ENCODE measurements at regions not wholly inside any gene's neighbourhood (a gene's known extent, or its start where the extent isn't known, plus 50 kb on each side); places are given as distances from the start of the nearest gene placed in this dataset.

- no peak for ATAC-seq (ENCODE audit: low read depth in 2 of 2)
- Mint-ChIP-seq H3K9me3 (peaks cover 0 to 5% (median 0%) of the 10 kb centered on the region in 7 donors), H3K27ac (no peak overlapping the region), H3K4me1 (no peaks in the 10 kb centered on the region), H3K36me3 (no peaks in the 10 kb centered on the region), H3K4me3 (no peak overlapping the region), H3K27me3 (peaks cover 28 to 62% (median 47%) of the 10 kb centered on the region in 3 donors)
- no peak for DNase-seq
Measured at GRCh38 chr2:219692521-219692920, 65.1 kb downstream of the SLC4A3 start.

DNA sequence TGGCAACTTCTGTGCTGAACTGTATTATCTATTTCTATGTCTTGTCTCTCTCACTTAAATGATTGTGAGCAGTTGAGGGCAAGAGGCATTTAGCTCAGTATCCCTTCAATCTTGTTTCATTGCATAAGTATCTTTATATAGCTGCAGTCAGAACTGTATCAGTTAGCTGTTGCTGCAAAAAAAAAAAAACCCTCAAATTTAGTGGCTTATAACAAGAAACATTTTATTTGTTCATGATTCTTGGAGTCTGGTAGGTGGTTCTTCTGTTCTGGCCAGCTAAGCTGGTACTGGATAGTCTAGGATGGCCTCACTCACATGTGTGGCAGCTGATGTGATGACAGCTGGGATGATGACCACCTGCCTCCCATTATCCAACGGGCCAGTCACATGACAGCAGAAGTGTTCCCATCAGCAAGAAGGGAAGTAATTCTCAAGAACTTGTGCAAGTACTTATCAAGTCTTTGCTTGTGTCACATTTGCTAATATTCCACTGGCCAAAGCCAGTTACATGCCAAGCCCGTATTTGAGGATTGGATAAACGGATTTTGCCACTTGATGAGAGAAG, 67.8 kb downstream of the SLC4A3 start:
- Mint-ChIP-seq H3K27me3 (peaks cover 29 to 64% (median 40%) of the 10 kb centered on the region in 3 donors), H3K4me1 (no peaks in the 10 kb centered on the region), H3K36me3 (no peaks in the 10 kb centered on the region), H3K4me3 (no peak overlapping the region), H3K9me3 (peaks cover 0 to 5% (median 0%) of the 10 kb centered on the region in 7 donors), H3K27ac (no peak overlapping the region)
- ATAC-seq (ENCODE audit: low read depth in 2 of 2) (no peak), DNase-seq (no peak)

DNA sequence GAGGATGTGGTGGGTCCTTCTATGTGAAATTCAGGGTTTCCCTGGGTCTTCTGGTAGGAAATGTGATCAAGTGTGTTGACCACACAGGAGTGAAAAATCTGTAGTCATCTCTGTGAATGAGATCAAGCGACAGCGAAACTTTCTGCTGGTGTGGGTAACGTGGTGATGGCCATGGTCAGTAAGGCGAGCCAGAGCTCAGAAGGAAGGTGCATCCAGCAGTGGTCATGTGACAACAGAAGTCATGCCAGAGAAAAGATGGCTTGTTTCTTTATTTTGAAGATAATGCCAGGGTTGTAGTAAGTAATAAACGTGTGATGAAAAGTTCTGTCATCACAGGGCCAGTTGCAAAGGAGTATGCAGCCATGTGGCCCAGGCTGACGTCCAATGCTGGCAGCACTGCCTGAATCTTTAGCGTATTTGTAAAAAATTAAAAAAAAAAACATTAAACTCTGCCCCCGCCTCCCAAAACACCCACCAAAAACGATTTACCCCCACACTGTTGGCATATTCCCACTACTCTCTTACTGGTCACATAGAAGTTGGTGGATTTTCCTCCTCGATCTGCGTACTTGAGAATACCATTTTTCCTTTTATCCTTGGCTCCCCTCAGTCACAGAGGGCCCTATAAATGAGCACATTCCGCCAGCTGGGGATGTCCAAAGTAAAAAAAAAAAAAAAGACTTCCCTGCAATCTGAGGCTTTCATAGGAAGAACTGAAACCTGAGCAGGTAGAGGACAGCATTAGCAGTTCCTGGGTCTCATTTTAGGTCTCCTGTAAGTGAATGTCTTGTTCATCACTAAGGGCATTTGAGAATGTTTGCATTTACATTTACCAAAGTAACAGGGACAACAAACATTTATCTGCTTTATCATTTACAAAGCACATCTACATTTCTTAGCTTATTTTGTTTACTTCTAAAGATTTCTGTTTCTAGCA, 70.6 kb downstream of the SLC4A3 start:
- ATAC-seq (ENCODE audit: low read depth in 2 of 2) (no peak), DNase-seq (no peak)
- Mint-ChIP-seq H3K27ac (no peak overlapping the region), H3K9me3 (peaks cover 0 to 5% (median 0%) of the 10 kb centered on the region in 7 donors), H3K27me3 (peaks cover 17 to 59% (median 27%) of the 10 kb centered on the region in 3 donors), H3K36me3 (no peaks in the 10 kb centered on the region), H3K4me3 (no peak overlapping the region), H3K4me1 (no peaks in the 10 kb centered on the region)

DNA sequence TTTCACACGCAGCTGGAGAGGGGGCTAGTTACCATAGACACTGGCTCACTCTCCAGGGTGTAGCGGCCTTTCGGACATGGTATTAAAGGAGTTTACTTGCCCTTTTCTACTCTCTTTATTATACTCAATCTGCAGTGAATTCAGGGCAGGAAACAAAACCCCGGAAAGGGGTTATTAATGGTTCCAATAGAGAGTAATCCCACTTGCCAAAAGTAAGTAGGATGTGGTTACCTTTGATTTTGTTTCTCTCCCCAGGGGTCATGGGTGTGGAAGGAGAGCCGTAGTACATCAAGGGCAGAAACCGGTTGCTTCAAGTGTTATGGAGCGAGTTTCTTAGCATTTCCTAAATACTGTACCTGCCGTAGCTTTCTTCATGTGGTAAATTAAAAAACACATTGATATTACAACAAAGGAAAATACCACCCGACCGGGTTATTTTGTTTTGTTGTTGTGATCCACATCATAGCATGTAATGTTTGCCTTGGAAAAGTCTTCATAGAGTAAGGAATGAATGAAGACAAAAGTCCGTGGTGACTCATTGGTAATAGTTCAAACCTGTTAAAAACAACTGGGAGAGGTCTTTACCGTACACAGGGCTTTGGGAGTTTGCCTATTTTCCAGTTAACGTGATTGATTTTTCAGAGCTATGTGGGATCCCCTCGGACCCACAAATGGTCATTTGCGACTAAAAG, 71.5 kb downstream of the SLC4A3 start:
- Mint-ChIP-seq H3K4me3 (no peak overlapping the region), H3K36me3 (no peaks in the 10 kb centered on the region), H3K9me3 (peaks cover 0 to 5% (median 0%) of the 10 kb centered on the region in 7 donors), H3K27ac (no peak overlapping the region), H3K4me1 (no peaks in the 10 kb centered on the region), H3K27me3 (peaks cover 19 to 50% (median 25%) of the 10 kb centered on the region in 3 donors)
- ATAC-seq (ENCODE audit: low read depth in 2 of 2) (no peak), DNase-seq (no peak)

GRCh38 chr2:219699440-219699821, 72.0 kb downstream of the SLC4A3 start:
- H3K27me3 Mint-ChIP-seq = peaks cover 22 to 51% (median 30%) of the 10 kb centered on the region in 3 donors
- ATAC-seq (ENCODE audit: low read depth in 2 of 2) (no peak), DNase-seq (no peak)
- no peak overlapping the region for H3K4me3 Mint-ChIP-seq
- no peak overlapping the region for H3K27ac Mint-ChIP-seq
- H3K36me3 Mint-ChIP-seq = no peaks in the 10 kb centered on the region
- H3K9me3 Mint-ChIP-seq = peaks cover 0 to 5% (median 0%) of the 10 kb centered on the region in 7 donors
- H3K4me1 Mint-ChIP-seq = no peaks in the 10 kb centered on the region

- H3K9me3 Mint-ChIP-seq = no peaks in the 10 kb centered on the region
- H3K27me3 Mint-ChIP-seq = peaks cover 40 to 43% (median 42%) of the 10 kb centered on the region in 3 donors
- H3K36me3 Mint-ChIP-seq = no peaks in the 10 kb centered on the region
- H3K4me1 Mint-ChIP-seq = no peaks in the 10 kb centered on the region
- H3K27ac Mint-ChIP-seq = no peak overlapping the region
- no peak for ATAC-seq (ENCODE audit: low read depth in 2 of 2)
- H3K4me3 Mint-ChIP-seq = no peak overlapping the region
- no peak for DNase-seq
Measured at GRCh38 chr2:219701847-219702634, 74.6 kb downstream of the SLC4A3 start.

GRCh38 chr2:219702796-219703545, 75.5 kb downstream of the SLC4A3 start:
- H3K4me1 Mint-ChIP-seq = no peaks in the 10 kb centered on the region
- H3K27ac Mint-ChIP-seq = no peak overlapping the region
- peaks cover 38 to 44% (median 43%) of the 10 kb centered on the region in 3 donors for H3K27me3 Mint-ChIP-seq
- no peaks in the 10 kb centered on the region for H3K9me3 Mint-ChIP-seq
- no peak for ATAC-seq (ENCODE audit: low read depth in 2 of 2)
- no peak for DNase-seq
- H3K4me3 Mint-ChIP-seq = no peak overlapping the region
- H3K36me3 Mint-ChIP-seq = no peaks in the 10 kb centered on the region

DNA sequence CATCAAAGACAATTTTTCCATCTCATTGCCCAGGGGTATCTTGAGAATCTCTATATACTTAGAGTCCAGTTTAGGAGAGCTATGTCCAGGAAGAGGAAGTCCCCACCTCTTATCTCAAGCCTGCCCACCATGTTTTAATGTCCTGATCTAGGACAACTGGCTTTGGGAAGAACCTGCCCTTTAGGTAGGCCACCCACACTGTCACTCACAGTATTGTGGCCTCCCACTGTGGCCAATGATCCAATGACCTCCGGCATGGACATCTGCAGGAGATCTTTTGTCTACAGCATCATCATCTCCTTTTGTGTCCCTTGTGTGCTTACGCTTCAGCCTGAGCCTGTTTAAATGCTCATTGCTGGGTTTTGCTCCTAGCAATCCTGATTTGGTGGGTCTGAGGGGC, 77.4 kb downstream of the SLC4A3 start:
- Mint-ChIP-seq H3K27ac (no peak overlapping the region), H3K4me3 (no peak overlapping the region), H3K9me3 (no peaks in the 10 kb centered on the region), H3K27me3 (peaks cover 37 to 44% (median 37%) of the 10 kb centered on the region in 3 donors), H3K36me3 (no peaks in the 10 kb centered on the region), H3K4me1 (no peaks in the 10 kb centered on the region)
- ATAC-seq (ENCODE audit: low read depth in 2 of 2) (no peak), DNase-seq (no peak)

DNA sequence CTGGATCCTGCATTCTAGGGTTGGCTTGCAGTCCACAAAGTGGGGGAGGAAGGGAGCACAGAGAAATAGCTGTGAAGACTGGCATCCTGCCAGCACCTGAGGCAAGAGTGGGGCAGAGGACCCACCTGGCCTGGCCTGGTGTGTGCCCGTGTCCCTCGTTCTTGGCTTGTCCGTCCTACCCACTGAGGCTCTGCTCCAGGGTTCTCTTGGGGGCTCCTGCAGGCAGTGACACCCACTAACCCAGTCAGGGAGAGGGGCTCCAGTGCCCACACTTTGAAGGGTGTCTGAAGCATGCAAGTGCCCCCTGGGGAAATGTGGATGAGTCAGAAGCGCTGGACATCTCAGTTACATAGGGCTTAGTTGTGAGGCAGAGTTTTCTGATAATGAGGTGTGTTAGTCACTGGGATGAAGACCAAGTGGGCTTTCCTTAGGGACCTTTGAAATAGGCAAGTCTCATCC, 79.4 kb downstream of the SLC4A3 start:
- Mint-ChIP-seq H3K4me1 (no peaks in the 10 kb centered on the region), H3K9me3 (peaks cover 0 to 4% (median 0%) of the 10 kb centered on the region in 7 donors), H3K36me3 (no peaks in the 10 kb centered on the region), H3K4me3 (no peak overlapping the region), H3K27ac (no peak overlapping the region), H3K27me3 (peaks cover 37 to 45% (median 41%) of the 10 kb centered on the region in 3 donors)
- DNase-seq = no peak
- no peak for ATAC-seq (ENCODE audit: low read depth in 2 of 2)

- Mint-ChIP-seq H3K4me3 (no peak overlapping the region), H3K4me1 (no peaks in the 10 kb centered on the region), H3K27me3 (peaks cover 42 to 52% (median 43%) of the 10 kb centered on the region in 3 donors), H3K9me3 (peaks cover 0 to 6% (median 1%) of the 10 kb centered on the region in 7 donors), H3K27ac (no peak overlapping the region), H3K36me3 (peaks cover 0 to 6% of the 10 kb centered on the region in 2 donors)
- no peak for ATAC-seq (ENCODE audit: low read depth in 2 of 2)
- no peak for DNase-seq
Measured at GRCh38 chr2:219707496-219708285, 80.3 kb downstream of the SLC4A3 start.

- no peak overlapping the region for H3K27ac Mint-ChIP-seq
- H3K4me1 Mint-ChIP-seq = no peaks in the 10 kb centered on the region
- DNase-seq (no peak), ATAC-seq (ENCODE audit: low read depth in 2 of 2) (no peak)
- H3K36me3 Mint-ChIP-seq = peaks cover 0 to 12% of the 10 kb centered on the region in 2 donors
- peaks cover 3 to 15% (median 8%) of the 10 kb centered on the region in 7 donors for H3K9me3 Mint-ChIP-seq
- H3K27me3 Mint-ChIP-seq = peaks cover 32 to 51% (median 51%) of the 10 kb centered on the region in 3 donors
- no peak overlapping the region for H3K4me3 Mint-ChIP-seq
Measured at GRCh38 chr2:219709331-219709761, 81.9 kb downstream of the SLC4A3 start.

DNA sequence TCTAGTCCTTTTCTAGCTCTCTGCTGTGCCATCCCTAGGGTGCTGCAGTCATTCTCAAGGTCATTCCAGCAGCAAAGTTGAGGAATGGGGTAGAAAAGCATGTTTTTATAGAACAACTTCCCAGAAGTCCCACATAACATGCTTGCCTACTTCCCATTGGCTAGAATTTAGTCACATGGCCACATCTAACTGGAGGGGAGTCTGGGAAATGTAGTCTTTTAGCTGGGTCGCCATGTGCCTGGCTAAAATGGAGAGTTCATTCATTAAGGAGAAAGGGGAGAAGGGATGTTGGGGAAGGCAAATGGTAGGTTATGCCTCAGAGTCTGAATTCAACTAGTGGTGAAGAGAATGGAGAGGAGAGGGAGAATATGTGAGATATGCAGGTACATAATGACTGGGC, 85.7 kb downstream of the SLC4A3 start:
- H3K27me3 Mint-ChIP-seq = peaks cover 14 to 50% (median 20%) of the 10 kb centered on the region in 3 donors
- no peak overlapping the region for H3K27ac Mint-ChIP-seq
- ATAC-seq (ENCODE audit: low read depth in 2 of 2) = no peak
- DNase-seq = no peak
- no peaks in the 10 kb centered on the region for H3K4me1 Mint-ChIP-seq
- peaks cover 0 to 12% of the 10 kb centered on the region in 2 donors for H3K36me3 Mint-ChIP-seq
- no peak overlapping the region for H3K4me3 Mint-ChIP-seq
- H3K9me3 Mint-ChIP-seq = peaks cover 3 to 20% (median 10%) of the 10 kb centered on the region in 7 donors

Measured in naive B cell (primary cell).